ENCODE measurements at regions not wholly inside any gene's neighbourhood (a gene's known extent, or its start where the extent isn't known, plus 50 kb on each side); places are given as distances from the start of the nearest gene placed in this dataset.

DNA sequence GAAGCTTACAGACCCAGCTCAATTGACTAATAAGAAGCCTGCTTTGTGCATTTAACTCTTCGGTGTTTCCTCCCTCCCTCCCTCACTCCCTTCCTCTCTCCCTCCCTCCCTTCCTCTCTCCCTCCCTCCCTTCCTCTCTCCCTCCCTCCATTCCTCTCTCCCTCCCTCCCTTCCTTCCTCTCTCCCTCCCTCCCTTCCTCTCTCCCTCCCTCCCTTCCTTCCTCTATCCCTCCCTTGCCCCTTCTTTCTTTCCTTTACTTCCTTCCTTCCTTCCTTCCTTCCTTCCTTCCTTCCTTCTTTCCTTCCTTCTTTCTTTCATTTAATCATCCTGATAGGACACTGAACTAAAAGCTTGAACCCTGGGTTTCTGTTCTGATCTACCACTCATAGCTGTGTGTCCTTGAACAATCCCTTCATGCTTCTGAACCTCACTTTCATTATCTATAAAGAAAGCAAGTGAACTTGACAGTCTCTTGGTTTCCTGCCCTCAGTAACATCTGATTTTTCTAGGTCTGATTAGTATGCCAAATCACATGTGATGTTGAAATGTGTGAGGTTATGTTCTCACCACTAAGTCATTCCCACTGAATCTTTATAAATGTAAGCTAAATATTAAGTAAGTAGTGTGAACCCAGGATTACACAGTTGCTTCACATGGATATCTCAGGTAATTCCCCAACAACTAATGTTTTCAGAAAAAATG lies 132.3 kb upstream of the BMP2 start:
- H3K27me3 ChIP-seq = no peaks in the 10 kb centered on the region
- no peak for DNase-seq (ENCODE audit: extremely low spot score in 2 of 2)
- H3K27ac ChIP-seq = no peak overlapping the region
- H3K4me1 ChIP-seq = no peaks in the 10 kb centered on the region
- intact Hi-C loops (cut with DNase I) = no loop called here
- H3K36me3 ChIP-seq = no peaks in the 10 kb centered on the region
- no peaks in the 10 kb centered on the region for H3K9me3 ChIP-seq
- TF ChIP-seq POLR2A (IDR thresholded peaks at IDR 0.05) = no peak
- TF ChIP-seq, protein P1, sequence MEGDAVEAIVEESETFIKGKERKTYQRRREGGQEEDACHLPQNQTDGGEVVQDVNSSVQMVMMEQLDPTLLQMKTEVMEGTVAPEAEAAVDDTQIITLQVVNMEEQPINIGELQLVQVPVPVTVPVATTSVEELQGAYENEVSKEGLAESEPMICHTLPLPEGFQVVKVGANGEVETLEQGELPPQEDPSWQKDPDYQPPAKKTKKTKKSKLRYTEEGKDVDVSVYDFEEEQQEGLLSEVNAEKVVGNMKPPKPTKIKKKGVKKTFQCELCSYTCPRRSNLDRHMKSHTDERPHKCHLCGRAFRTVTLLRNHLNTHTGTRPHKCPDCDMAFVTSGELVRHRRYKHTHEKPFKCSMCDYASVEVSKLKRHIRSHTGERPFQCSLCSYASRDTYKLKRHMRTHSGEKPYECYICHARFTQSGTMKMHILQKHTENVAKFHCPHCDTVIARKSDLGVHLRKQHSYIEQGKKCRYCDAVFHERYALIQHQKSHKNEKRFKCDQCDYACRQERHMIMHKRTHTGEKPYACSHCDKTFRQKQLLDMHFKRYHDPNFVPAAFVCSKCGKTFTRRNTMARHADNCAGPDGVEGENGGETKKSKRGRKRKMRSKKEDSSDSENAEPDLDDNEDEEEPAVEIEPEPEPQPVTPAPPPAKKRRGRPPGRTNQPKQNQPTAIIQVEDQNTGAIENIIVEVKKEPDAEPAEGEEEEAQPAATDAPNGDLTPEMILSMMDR (IDR thresholded peaks at IDR 0.05) = no peak
- no peak for TF ChIP-seq POLR2AphosphoS5 (IDR thresholded peaks at IDR 0.05; ENCODE audit: insufficient read depth in 1 of 2, low read depth in 1 of 2)
- no peak overlapping the region for H3K4me3 ChIP-seq

DNA sequence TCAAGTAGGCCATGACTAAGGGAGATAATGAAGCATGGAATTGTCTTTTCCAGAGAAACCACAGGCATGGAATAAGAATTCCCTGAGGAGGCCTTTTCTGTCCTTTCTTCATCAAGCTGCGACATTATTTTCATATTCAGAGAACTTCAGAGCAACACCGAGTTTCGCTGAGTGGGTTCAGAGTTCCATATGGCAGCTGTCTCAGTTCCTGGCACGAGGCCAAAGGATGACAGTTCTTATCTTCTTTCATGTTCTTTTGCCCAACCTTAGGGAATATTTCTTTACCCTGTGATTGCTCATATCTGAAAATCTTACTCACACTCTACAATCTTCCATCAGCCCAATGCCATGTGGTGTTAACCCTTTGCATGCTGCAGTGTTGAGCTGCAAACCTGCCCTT lies 135.3 kb upstream of the BMP2 start:
- DNase-seq (ENCODE audit: extremely low spot score in 2 of 2) = no peak
- H3K27me3 ChIP-seq = no peaks in the 10 kb centered on the region
- H3K9me3 ChIP-seq = no peaks in the 10 kb centered on the region
- intact Hi-C loops (cut with DNase I) = no loop called here
- no peak overlapping the region for H3K4me3 ChIP-seq
- TF ChIP-seq POLR2AphosphoS5 (IDR thresholded peaks at IDR 0.05; ENCODE audit: insufficient read depth in 1 of 2, low read depth in 1 of 2) = no peak
- TF ChIP-seq POLR2A (IDR thresholded peaks at IDR 0.05) = no peak
- TF ChIP-seq, protein P1 (IDR thresholded peaks at IDR 0.05) = no peak
- H3K4me1 ChIP-seq = no peaks in the 10 kb centered on the region
- no peaks in the 10 kb centered on the region for H3K36me3 ChIP-seq
- H3K27ac ChIP-seq = no peak overlapping the region

DNA sequence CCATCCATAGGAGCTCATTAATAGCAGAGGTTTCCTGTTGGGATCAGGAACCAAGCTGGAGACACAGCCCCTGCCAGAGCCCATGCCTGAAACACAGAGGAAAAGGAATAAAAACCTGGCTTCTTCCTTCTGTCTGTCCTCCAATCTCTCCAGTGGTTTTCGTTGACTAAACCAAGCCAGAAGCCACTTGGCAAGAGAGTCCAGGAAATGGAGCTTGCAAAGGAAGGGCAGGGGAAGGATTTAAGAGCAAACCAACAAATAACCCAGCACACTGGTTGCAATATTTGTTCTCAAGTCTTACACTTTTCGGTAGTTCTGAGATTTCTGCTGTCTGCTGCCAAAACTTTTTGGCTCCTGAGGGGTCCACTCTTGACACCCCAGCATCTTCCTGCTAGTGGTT lies 137.0 kb upstream of the BMP2 start:
- Histone ChIP-seq H3K36me3 (no peaks in the 10 kb centered on the region), H3K27ac (no peak overlapping the region), H3K4me3 (no peak overlapping the region), H3K9me3 (no peaks in the 10 kb centered on the region), H3K4me1 (no peaks in the 10 kb centered on the region), H3K27me3 (no peaks in the 10 kb centered on the region)
- no peak for TF ChIP-seq POLR2AphosphoS5 (IDR thresholded peaks at IDR 0.05; ENCODE audit: insufficient read depth in 1 of 2, low read depth in 1 of 2)
- no peak for TF ChIP-seq POLR2A (IDR thresholded peaks at IDR 0.05)
- TF ChIP-seq, protein P1 (IDR thresholded peaks at IDR 0.05) = no peak
- DNase-seq (ENCODE audit: extremely low spot score in 2 of 2) = no peak
- intact Hi-C loops (cut with DNase I) = no loop called here

GRCh38 chr20:6629564-6629963 lies 137.9 kb upstream of the BMP2 start:
- Histone ChIP-seq H3K36me3 (no peaks in the 10 kb centered on the region), H3K27ac (no peak overlapping the region), H3K4me1 (no peaks in the 10 kb centered on the region), H3K4me3 (no peak overlapping the region), H3K9me3 (no peaks in the 10 kb centered on the region), H3K27me3 (no peaks in the 10 kb centered on the region)
- intact Hi-C loops (cut with DNase I) = no loop called here
- DNase-seq (ENCODE audit: extremely low spot score in 2 of 2) = no peak
- TF ChIP-seq, protein P1 (IDR thresholded peaks at IDR 0.05) = no peak
- TF ChIP-seq POLR2A (IDR thresholded peaks at IDR 0.05) (no peak), POLR2AphosphoS5 (IDR thresholded peaks at IDR 0.05; ENCODE audit: insufficient read depth in 1 of 2, low read depth in 1 of 2) (no peak)

DNA sequence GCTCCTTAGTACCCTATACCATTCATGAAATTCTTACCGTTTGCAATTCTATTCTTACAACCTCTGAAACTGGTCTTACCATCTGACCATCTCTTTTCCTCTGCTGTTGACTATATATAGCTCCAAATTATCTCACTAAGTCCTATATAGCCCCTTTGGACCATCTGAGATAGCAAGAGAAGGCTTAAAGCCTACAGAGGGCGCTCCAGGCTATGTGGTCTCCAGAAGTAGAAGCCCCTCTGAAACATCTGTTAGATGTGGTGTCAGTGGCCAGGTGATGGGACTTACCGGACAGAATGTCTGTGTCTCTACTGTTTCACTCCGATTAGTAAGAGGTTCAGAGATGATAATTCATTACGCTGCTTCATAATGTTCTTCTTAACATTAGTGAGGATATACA lies 140.7 kb upstream of the BMP2 start:
- Histone ChIP-seq H3K36me3 (no peaks in the 10 kb centered on the region), H3K9me3 (no peaks in the 10 kb centered on the region), H3K27ac (no peak overlapping the region), H3K4me1 (no peaks in the 10 kb centered on the region), H3K27me3 (no peaks in the 10 kb centered on the region), H3K4me3 (no peak overlapping the region)
- TF ChIP-seq POLR2A (IDR thresholded peaks at IDR 0.05) = no peak
- TF ChIP-seq POLR2AphosphoS5 (IDR thresholded peaks at IDR 0.05; ENCODE audit: insufficient read depth in 1 of 2, low read depth in 1 of 2) = no peak
- TF ChIP-seq, protein P1 (IDR thresholded peaks at IDR 0.05) = no peak
- intact Hi-C loops (cut with DNase I) = no loop called here
- DNase-seq (ENCODE audit: extremely low spot score in 2 of 2) = no peak

Data from vagina (tissue), 2 donors.